Endothelial cell (in vitro differentiated cells): ENCODE measurements at regions not wholly inside any gene's neighbourhood (a gene's known extent, or its start where the extent isn't known, plus 50 kb on each side); places are given as distances from the start of the nearest gene placed in this dataset.

ENCODE experiments used
- DNase-seq: peaks from one replicate; pipeline ENCODE4 v3.0.0; 2021; ENCODE audit warnings: low spot score
- H3K27ac Mint-ChIP-seq: one replicate; pipeline ENCODE4 v1.8.0; 2021; ENCODE audit warnings: mixed read lengths, inconsistent platforms; ENCODE audit not compliant: unreplicated experiment
- H3K27me3 Mint-ChIP-seq: one replicate; pipeline ENCODE4 v1.8.0; 2021; ENCODE audit warnings: mild to moderate bottlenecking, moderate library complexity, mixed read lengths, inconsistent platforms; ENCODE audit not compliant: unreplicated experiment
- H3K36me3 Mint-ChIP-seq: one replicate; pipeline ENCODE4 v1.8.0; 2021; ENCODE audit warnings: mild to moderate bottlenecking, low read depth, mixed read lengths, inconsistent platforms; ENCODE audit not compliant: unreplicated experiment
- H3K4me1 Mint-ChIP-seq: one replicate; pipeline ENCODE4 v1.8.0; 2021; ENCODE audit warnings: mild to moderate bottlenecking, mixed read lengths, inconsistent platforms; ENCODE audit not compliant: unreplicated experiment
- H3K4me3 Mint-ChIP-seq: one replicate; pipeline ENCODE4 v1.8.0; 2021; ENCODE audit warnings: mild to moderate bottlenecking, mixed read lengths, inconsistent platforms; ENCODE audit not compliant: unreplicated experiment
- H3K9me3 Mint-ChIP-seq: one replicate; pipeline ENCODE4 v1.8.0; 2021; ENCODE audit warnings: mixed read lengths, inconsistent platforms; ENCODE audit not compliant: unreplicated experiment
- TF ChIP-seq, protein P1 (sequence below): fragments of 200-600 bp; sonication (generic); IDR thresholded peaks from one replicate; pipeline ENCODE4 v1.5.0; 2021; ENCODE audit warnings: antibody characterized with exemption; ENCODE audit not compliant: unreplicated experiment

DNA sequence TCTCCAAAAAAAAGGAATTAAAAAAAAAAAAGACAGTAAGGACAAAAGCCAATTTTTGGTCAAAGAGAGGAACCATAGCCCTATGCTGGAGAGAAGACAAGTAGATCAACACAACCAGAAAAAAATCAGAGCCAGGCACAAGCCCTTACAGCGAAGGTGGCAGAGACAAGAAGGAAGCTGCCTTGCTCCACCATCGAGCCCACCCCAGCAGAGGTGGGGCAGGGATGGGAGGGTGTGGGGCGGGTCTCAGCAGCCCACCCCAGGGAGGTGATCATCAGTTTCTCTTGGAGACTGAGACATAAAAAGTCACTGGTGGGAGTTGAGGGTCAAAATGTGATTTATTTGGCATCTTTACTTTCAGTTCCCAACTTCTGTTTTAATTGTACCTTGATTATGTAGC, 332.4 kb downstream of the FOXO1 start:
- Mint-ChIP-seq H3K4me3 (no peak overlapping the region), H3K27ac (no peak overlapping the region), H3K36me3 (peaks cover 4% of the 10 kb centered on the region), H3K27me3 (peaks cover 2% of the 10 kb centered on the region), H3K4me1 (peaks cover 13% of the 10 kb centered on the region), H3K9me3 (no peaks in the 10 kb centered on the region)
- TF ChIP-seq, protein P1, sequence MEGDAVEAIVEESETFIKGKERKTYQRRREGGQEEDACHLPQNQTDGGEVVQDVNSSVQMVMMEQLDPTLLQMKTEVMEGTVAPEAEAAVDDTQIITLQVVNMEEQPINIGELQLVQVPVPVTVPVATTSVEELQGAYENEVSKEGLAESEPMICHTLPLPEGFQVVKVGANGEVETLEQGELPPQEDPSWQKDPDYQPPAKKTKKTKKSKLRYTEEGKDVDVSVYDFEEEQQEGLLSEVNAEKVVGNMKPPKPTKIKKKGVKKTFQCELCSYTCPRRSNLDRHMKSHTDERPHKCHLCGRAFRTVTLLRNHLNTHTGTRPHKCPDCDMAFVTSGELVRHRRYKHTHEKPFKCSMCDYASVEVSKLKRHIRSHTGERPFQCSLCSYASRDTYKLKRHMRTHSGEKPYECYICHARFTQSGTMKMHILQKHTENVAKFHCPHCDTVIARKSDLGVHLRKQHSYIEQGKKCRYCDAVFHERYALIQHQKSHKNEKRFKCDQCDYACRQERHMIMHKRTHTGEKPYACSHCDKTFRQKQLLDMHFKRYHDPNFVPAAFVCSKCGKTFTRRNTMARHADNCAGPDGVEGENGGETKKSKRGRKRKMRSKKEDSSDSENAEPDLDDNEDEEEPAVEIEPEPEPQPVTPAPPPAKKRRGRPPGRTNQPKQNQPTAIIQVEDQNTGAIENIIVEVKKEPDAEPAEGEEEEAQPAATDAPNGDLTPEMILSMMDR, result no peak
- no peak for DNase-seq

GRCh38 chr13:40334616-40335015, 331.8 kb downstream of the FOXO1 start:
- no peak for DNase-seq
- no peak overlapping the region for H3K27ac Mint-ChIP-seq
- peaks cover 2% of the 10 kb centered on the region for H3K27me3 Mint-ChIP-seq
- H3K4me3 Mint-ChIP-seq, result no peak overlapping the region
- peaks cover 4% of the 10 kb centered on the region for H3K36me3 Mint-ChIP-seq
- H3K9me3 Mint-ChIP-seq, result no peaks in the 10 kb centered on the region
- TF ChIP-seq, protein P1, result no peak
- peaks cover 13% of the 10 kb centered on the region for H3K4me1 Mint-ChIP-seq

DNA sequence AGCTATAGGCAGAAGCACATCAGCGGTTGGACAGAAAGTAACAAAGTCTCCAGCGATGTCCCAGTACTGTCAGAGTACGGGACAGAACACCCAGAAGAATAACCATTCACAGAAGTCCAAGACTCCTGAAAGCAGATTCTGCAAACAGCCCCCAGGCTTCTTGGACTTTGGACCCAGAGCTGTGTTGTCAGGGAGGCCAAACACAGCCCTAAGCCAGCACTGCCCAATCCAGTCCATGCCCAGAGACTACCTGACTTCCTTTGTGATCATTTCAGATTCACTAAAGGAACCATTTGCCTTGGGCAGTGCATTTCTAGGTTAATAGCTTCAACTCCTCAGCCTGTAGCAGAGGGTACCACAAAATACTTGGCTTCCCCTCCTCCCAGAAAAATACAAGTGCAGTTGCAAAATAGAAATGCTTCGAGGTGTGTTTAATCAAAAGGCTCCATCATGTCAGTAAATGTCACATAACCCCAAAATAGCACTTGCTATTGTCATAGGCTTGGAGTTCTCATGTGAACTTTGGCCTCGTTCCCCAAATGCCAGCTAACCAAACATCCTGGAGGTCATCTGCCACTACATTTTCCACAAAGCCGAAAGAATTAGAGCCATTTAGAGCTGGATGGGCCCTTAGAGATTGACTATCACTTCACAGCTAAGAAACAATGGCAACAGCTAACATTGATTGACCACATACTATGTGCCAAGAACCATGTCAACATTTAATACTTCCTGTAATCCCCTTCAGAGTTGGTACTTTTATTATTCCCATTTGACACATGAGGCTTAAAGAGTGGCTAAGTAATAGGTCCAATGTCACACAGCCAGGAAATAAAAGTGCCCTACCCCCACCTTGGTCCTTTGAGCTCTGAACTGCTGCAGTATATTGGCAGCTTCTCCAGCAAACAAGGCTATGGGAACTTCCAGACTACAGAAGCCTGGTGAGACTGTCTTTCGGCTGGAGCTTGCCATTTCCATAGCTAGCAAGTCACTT, 329.9 kb downstream of the FOXO1 start:
- no peaks in the 10 kb centered on the region for H3K9me3 Mint-ChIP-seq
- no peak overlapping the region for H3K27ac Mint-ChIP-seq
- no peak for DNase-seq
- H3K36me3 Mint-ChIP-seq, result no peaks in the 10 kb centered on the region
- TF ChIP-seq, protein P1, result no peak
- H3K27me3 Mint-ChIP-seq, result peaks cover 2% of the 10 kb centered on the region
- H3K4me3 Mint-ChIP-seq, result no peak overlapping the region
- H3K4me1 Mint-ChIP-seq, result peaks cover 21% of the 10 kb centered on the region

DNA sequence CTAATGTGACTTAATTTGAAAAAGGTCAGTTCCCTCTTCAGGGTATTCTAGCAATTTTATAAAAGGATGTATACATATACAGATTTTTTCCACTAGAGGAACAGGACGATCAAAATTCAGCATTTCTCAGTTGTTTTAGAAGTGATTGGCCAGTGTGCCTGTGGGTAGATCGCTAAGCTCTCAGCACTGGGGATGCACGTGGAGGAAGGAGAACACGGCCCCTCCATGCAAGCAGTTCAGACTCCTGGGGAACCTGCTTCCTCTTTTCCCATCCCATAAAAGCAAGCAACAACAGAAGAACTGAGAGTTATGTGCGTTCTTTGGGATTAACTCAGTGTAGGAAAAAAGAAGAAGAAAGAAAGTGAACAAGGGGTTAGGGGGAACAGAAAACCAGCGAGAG, 328.8 kb downstream of the FOXO1 start:
- Mint-ChIP-seq H3K4me1 (peaks cover 22% of the 10 kb centered on the region), H3K27me3 (peaks cover 2% of the 10 kb centered on the region), H3K9me3 (no peaks in the 10 kb centered on the region), H3K27ac (no peak overlapping the region), H3K36me3 (no peaks in the 10 kb centered on the region), H3K4me3 (no peak overlapping the region)
- TF ChIP-seq, protein P1, result no peak
- DNase-seq, result no peak

GRCh38 chr13:40338217-40338616, 328.2 kb downstream of the FOXO1 start:
- Mint-ChIP-seq H3K36me3 (no peaks in the 10 kb centered on the region), H3K27ac (no peak overlapping the region), H3K9me3 (no peaks in the 10 kb centered on the region), H3K4me1 (peaks cover 27% of the 10 kb centered on the region), H3K27me3 (peaks cover 2% of the 10 kb centered on the region), H3K4me3 (no peak overlapping the region)
- no peak for DNase-seq
- TF ChIP-seq, protein P1, result no peak
